OCI-LY1 (cell line): ENCODE measurements at regions not wholly inside any gene's neighbourhood (a gene's known extent, or its start where the extent isn't known, plus 50 kb on each side); places are given as distances from the start of the nearest gene placed in this dataset.

ENCODE experiments used
- EZH2 ChIP-seq: fragments of 200-600 bp; sonication (generic), shearing (Covaris generic); IDR thresholded peaks from 2 replicates; pipeline ENCODE4 v1.8.0; 2017; ENCODE audit warnings: borderline replicate concordance, mixed run types, mild to moderate bottlenecking, antibody characterized with exemption, low read length, moderate library complexity, mixed read lengths
- TF ChIP-seq, protein P1 (sequence below): fragments of 200-600 bp; sonication (generic), shearing (Covaris generic); IDR thresholded peaks from 2 replicates; pipeline ENCODE4 v1.5.1; 2017; ENCODE audit warnings: mild to moderate bottlenecking, antibody characterized with exemption, low read length, moderate library complexity, mixed read lengths

DNA sequence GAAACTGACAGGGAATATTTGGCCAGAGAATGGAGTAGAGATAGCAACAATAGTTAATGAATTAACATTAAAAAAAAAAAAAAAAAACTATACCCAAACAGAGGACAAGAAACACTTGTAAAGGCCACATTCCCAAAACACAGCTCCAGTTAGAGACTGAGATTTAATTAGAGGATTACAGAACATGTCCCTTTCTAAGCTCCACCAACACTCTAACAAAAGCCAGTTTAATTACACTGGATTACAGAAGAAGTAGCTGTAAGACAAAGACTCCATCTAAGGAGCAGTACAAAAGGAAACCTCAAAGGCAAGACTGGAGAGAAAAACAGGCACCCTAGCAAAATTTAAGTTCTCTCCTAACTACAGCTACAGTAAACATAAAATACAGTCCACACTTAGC lies 1247.7 kb upstream of the AGA start:
- TF ChIP-seq, protein P1, sequence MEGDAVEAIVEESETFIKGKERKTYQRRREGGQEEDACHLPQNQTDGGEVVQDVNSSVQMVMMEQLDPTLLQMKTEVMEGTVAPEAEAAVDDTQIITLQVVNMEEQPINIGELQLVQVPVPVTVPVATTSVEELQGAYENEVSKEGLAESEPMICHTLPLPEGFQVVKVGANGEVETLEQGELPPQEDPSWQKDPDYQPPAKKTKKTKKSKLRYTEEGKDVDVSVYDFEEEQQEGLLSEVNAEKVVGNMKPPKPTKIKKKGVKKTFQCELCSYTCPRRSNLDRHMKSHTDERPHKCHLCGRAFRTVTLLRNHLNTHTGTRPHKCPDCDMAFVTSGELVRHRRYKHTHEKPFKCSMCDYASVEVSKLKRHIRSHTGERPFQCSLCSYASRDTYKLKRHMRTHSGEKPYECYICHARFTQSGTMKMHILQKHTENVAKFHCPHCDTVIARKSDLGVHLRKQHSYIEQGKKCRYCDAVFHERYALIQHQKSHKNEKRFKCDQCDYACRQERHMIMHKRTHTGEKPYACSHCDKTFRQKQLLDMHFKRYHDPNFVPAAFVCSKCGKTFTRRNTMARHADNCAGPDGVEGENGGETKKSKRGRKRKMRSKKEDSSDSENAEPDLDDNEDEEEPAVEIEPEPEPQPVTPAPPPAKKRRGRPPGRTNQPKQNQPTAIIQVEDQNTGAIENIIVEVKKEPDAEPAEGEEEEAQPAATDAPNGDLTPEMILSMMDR, result no peak
- TF ChIP-seq EZH2, result no peak
